ENCODE measurements at regions not wholly inside any gene's neighbourhood (a gene's known extent, or its start where the extent isn't known, plus 50 kb on each side); places are given as distances from the start of the nearest gene placed in this dataset.
"Not testable (repeated sequence)": the region's sequence is repeated elsewhere in the genome, so short reads cannot be mapped to it uniquely, and the experiment has no call there.

DNA sequence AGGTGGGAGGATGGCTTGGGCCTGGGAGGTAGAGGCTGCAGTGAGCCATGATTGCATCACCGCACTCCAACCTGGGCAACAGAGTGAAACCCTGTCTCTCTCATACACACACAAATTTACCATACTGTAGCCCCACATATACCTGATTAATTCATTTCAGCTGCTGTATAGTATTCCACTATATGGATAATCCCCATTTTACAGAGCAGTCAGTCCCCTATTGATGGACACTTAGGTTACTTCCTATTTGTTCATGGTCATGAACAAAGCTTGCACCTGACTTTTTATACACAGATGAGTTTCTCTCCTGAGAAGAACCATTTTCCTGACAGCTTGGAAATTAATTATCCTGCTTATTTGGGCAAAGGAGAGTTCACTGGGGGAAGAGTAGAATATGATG lies 59.2 kb downstream of the EMX2 start:
- no peak for DNase-seq

DNA sequence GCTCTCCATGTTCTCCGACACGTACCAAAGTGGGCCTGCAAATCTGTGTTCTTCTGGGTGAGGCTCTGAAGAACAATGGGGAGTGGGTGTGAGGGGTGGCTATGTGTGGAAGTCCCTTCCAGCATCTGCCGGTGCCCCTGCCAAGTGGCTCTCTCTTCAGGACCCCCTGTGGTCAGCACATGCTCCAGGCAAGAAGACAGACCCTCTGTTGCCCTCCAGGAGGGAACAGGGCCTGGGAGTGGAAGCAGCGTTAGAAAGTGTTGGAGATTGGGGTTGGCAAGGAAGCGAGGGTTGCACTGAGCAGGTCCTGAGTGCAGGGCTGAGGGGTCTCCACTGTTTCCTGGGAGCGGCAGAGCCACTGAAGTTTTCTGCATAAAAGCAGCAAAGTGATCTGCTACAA lies 60.5 kb downstream of the EMX2 start:
- no peak for DNase-seq

DNA sequence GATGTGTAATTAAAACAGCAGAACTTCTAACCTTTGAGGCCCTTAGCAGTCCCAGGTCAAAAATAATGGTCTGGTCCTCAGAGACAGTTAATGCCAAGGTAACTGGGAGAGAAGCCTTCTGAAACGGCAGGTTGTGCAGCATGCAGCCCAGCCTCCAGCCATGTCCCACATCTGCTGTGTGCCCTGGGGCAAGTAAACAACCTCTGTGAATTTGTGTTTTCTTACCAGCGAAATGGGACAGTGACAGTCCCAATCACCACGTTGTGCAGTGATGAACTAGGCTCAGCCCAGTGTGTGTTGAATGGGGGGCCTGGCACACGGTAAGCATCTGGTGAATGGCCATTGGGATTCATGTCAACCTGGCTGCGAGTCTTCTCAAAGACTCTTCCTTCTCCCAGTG lies 61.2 kb downstream of the EMX2 start:
- no peak for DNase-seq

DNA sequence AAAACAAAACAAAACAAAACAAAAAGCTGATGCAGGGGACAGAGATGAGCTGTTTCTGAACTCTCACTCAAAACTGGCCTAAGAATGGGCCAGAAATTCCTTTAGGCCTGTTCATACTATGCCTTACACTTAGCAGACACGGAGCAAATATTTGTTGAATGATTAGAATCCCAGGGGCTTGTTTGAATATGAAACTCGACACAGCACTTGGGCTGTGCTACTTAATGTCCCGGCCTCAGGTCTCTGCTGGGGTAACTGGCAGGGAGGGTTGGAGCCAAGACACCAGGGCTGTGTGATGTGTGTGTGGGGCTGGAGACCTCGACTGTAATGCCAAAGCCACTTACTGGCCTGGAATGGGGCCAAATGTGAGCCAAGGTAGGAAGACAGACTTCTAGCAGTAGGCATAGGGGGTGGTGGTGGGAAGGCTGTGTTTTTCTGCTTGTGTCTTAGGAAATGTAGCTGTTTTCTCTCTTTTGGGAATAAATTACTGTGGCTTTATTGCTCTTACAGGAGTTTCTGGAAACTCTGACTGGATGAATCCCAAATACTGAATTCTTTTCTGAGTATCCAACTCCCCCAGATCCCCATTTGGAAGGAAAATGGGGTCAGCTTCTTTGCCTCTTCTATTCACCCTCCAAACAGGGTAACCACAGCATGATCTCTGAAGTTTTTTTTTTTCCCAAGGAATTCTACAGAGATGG lies 66.7 kb downstream of the EMX2 start:
- no peak for DNase-seq

DNA sequence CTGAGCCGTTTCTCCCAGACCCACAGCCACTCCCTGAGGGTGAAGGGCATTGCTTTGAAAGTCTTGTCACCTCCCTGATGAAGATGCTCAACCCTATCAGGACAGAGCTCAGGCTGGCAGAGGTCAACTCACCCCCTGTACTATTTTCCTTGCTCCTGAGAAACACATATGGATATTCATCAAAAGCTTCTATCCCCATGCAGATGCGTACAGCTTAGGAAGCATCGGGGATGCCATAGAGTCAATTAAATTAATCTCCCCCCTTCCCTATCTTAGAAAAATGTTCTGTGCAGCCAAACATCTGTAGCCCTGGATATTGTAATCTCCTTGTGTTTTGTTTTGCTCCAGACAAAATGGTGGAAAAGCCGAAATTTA lies 67.2 kb downstream of the EMX2 start:
- no peak for DNase-seq

DNA sequence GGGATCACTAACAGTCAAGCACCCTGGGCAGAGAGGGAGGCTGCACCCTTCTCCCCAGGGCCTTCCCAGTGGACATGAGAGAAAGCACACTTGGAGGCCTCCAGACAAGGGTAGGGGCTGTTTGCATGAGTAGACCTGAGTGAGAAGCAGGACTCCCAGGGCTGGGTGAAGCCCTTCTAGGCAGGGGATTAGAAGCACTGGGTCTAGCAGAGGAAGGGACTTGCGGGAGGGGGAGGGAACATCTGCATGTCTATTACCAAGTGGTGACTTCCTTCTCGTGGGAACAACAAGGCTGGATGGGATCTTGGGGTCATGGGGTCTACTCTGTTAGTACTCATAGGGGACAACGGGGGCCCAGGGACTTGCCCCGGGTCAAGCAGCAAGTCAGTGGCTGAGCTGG lies 67.8 kb downstream of the EMX2 start:
- no peak for DNase-seq

DNA sequence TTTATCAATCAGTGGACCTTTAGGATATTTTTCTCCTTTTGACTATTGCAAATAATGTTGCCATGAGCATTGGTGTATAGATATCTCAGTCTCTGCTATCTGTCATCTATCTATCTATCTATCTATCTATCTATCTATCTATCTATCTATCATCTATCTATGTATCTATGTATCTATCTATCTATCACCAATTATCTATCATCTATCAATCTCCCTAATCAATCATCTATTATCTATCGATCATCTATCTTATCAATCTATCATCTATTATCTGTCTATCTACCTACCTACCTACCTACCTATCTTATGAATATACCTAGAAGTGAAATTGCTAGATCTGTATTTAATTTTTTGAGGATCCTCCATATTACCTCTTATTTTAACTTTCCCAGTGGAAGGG lies 69.6 kb downstream of the EMX2 start:
- DNase-seq, result no peak

DNA sequence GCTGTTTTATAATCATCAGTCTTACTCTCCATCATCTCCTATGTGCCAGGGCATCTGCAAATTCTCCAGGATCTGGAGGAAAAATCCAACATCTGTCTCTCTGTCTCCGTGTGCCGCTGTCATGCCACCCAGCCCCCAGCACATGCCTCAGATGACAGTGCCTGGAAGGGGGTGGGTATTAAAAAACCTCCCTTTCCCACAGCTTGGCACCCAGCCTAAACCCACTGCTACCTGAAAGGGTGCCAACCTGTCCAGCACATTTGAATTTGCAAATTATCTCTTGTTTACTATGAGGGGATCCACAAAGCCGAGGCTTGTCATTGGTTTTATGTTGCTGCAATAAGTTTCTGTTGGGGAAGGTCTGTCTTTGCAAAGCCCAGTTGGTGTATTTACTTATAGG lies 73.1 kb downstream of the EMX2 start:
- DNase-seq, result no peak

DNA sequence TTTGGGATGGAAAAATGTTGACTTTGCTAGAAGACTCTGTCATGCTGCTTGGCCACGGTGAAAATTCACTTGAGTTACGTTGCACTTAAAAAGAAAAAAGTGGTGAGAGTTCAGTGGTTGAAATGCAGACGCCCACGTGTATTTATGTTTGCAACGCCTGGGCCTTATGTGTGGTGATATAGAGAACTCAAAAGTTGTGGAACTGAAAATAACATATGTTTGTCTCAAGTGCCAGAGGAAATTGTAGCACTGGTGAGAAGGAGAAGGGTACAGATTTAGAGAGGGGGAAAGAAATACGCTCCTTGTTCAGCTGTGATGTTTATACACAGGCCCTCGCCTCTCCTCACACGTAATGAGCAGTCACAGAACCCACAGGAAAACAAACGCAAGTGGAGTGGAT lies 73.6 kb downstream of the EMX2 start:
- no peak for DNase-seq

DNA sequence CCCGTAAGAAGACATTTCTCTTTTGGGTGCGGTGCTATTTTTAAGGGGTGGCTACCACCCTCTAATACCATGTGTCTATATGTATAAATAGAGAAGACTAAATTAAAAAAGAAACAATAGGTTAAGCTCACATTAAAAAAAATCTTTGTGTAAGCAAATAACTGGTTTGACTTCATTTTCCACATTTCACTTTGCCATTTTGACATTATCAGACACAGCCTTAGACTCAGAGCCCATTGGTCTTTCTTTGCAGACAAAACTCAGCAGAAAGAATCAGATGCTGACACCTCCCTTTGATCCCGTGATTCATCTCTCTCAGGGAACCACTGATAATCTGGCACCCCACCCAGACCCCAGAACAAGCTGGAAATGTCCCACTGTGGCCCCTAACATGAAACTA lies 74.5 kb downstream of the EMX2 start:
- DNase-seq, result no peak

DNA sequence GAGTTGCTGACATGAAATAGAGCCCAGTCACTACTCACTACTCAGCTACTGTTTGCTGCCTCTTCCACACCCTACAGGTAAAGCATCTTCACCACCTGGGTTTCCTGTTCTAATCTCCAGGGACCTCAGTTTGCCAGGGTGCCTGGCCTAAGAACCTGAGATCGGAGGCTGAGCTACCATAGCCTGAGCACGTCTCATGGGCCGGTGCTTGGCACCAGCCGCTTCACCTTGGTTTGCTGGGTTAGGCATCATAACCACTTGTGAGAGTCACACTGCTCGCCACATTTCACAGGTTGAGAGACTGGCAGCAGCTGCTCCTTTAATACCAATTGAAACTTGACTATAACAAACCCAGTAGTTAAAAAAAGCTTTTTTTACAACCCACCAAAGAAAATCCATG lies 75.1 kb downstream of the EMX2 start:
- no peak for DNase-seq

DNA sequence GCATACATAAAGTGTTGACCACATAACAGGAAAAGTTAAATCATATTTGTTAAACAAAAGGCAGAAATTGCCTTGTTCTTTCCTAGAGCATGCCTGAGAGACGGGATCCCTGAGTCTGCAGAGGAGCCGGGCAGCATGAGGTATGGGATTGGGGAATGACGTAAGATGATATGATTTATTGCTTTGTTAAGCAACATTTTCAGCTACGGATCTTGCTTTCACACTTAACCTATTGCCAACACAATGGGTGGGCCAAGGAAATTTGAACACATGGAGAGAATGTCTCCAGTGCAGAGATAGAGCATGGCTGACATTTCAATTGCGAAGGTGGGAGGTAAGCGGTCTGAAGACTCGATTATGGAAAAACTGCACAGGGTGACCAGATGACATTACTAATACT lies 76.7 kb downstream of the EMX2 start:
- DNase-seq, result no peak

DNA sequence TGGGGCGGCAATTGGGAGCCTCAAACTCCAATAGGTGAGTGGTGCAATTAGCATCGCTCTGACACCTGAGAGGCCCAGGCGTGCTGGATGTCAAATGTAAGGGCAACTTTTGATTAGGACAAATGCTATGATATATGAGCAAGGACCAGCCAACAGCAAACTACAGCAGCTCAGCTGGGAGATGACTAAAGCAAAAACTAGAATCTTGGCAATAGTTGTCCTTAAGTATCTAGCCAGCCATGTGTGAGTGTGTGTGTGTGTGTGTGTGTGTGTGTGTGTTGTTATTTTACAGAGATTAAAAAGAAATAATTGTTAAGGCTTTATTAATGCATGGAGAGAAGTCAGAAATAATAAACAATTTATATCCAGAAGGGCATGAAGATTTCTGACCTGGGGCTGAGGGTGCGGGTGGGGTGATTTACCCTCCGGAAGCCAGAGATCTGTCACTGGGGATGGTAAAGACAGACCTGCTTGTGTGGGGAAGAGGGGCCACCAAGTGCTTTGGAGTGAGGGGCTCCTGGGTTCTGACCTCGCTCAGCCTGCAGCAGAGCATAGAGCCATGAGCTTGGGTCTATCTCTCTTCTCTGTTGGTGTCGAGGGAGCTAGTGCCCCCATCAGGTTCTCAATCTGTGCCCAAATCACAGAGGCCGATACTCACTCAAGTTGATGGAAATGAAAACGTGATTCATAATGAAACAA lies 77.3 kb downstream of the EMX2 start:
- DNase-seq, result no peak

DNA sequence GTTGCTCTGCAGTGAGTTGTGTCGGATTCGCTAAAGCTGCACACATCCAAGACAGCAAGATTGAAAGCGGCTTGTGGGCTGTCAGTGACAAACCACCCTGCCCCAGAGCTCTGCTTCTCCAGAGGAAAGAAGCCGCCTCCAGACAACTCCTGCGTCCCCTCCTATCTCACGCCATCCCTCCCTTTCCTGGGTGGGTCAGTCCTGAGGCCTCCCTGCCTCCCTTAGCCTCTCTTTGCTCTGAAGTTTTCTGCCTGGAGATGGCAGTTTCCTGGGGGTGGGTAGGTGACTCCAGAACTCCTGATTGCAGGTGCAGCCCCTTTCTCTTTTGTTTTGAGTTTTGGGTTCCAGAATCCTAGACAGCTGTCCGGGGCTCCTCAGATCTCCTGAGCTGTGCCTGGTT lies 78.7 kb downstream of the EMX2 start:
- no peak for DNase-seq

DNA sequence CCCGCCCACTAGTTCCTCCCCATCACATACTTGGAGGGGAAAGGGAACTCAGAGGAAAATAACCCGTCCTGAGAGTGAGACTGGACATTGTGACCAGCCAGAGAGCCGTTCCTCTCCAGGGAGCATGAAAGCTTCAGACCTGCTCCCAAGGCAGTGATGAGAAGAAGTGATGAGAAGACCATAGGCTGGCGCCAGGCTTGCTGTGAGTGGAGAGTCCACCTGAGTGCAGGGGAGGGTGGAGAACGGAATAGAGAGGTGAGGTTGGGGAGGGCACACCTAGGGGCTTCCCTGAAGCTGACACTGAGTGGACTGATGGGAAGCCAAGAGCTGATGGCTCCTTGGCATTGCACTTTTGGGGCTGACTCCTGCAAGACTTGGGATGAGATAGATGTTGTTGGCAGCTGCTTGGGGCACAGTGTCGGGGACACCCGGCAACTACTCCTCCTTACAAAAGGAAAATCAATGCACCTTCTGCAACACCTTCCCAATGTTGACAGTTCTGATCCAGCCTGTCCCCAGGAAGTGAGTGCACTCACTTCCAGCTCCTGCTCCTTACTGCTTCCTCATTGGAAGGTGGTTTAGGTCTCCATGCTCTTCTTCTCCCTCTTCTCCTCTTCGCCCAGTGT lies 79.4 kb downstream of the EMX2 start:
- DNase-seq, result no peak

DNA sequence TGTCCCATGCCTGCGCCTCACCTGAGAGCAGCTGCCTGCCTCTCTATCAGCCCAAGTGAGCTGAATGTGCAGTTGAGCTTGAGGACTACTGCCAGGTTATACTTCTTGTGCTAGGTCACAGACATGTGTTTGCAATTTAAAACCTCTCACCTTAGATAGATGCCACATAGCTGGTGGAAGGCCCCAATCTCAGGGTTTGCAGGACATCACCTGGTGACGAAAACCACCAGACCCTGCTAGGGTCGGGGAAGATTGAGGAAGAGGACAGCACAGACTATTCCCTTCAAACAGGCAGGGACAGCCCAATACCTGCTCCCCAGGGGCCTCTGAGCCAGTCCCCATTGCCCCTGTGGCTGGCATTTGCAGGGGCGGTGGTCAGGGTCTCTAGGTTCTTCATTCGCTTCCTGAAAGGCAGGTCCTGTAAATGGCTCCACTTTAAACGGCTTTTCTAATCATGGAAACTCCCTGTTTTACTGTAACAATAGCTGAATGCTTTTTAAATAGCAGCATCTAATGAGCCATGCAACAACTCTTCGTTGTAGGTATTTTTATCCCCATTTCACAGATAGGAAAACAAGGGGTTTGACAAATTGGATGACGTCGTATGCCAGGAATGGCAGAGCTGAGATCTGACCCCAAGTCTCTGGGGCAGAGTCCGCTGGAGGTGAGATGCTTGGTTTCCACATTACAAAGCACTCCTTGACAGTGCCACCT lies 80.1 kb downstream of the EMX2 start:
- DNase-seq, result no peak

DNA sequence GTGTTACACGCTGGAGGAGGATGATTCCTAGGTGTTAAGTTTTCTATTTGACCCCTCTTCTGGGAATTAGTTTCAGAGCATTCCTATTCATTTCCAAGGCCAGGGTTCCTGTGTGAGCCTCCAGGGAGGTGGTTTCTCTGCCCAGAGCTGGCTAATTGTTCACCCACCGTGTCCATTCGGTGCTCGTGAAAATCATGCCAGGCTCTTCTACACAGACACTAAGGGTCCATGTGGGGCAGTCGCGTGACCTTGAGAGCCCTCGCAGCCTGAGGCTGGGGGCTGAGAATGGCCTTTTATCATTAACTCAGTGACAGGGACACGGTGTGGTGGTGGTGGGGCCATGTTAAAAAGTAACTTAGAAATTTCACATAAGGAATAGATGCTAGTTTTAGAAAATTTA lies 83.7 kb downstream of the EMX2 start:
- no peak for DNase-seq

DNA sequence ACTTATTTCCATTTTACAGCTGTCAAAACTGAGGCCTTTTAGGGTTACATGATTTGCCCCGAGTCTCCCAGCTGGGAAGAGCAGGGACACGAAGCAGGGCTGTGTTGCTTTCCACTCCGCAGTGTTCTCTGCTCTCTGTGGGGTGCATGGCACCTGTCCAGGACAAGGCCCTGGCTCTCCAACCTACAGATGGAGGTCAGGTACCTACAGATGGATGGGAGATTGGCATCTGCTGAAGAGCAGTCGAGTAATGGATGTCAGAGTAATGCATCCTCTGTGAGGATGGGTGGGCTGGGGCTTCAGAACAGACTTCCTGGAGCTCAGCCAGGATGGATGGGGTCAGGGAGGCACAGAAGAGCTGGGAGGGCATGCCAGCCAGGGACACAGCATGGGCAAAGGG lies 85.0 kb downstream of the EMX2 start:
- DNase-seq, result peak; percentile 29 to 65

DNA sequence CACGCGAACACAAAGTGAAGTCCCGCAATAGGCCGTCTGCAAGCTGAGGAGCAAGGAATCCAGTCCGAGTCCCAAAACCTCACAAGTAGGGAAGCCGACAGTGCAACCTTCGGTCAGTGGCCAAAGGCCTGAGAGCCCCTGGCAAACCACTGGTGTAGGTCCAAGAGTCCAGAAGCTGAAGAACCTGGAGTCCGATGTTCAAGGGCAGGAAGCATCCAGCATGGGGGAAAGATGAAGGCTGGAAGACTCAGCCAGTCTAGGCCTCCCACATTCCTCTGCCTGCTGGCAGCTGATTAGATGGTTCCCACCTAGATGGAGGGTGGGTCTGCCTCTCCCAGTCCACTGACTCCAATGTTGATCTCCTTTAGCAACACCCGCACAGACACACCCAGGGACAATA lies 87.2 kb downstream of the EMX2 start:
- DNase-seq, result not testable (repeated sequence)

DNA sequence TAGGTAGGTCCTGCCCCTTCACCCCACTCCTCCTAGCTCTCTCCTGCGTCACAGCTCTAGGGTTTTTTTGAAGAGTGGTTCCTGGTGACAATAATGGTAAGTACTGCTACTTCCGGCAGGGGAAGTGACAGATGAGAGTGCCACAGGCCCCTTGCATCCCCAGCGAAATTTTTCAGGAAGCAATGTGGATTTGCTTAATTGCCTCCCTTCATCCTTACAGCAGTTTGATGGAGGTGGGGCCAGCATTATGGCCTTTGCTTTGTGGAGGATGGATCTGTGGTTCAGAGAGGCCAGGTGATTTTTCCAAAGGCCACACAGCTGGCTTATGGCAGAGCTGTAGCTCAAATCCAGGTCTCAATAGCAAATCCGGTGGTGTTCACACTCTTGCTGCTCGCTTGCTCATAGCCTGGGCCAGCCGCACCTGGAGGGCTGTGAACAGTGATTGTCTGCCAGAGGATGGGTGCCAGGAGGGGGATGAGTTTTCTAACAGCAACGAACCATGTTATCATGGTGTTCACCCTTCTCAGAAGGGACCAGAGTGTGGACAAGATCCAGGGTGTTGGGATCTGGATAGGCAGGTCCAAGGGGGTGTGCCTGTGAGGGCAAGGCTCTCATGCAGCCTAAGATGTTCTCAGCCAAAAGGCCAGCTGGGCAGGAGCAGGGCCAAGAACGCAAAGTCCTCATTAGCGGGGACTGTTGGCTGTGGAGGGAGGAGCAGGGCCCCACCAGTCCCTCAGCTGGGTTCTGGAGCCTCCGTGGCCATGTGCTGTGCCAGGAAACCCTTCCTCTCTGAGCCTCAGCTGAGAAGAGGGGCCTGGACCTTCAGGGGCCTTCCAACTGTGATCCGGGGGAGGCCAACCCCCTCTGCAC lies 89.0 kb downstream of the EMX2 start:
- no peak for DNase-seq

DNA sequence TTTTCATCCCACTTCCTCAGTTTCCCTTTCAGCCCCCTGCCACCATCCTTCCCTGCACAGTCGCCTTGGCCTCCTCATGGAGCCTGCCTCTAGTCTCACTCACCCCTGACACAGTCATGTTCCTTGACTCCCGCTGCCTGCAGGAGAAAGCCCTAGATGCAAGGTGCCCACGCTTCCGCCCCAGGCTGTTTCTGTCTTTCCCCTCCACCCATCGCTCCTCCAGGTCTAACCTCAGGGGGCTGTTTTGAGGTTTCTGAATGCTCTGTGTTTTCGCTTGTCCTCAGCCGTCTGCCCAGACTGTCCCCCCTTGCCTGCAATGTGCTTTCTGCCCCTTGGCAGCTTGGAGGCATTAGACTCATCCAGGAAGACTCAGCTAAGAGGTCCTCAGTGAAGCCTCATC lies 89.9 kb downstream of the EMX2 start:
- no peak for DNase-seq

DNA sequence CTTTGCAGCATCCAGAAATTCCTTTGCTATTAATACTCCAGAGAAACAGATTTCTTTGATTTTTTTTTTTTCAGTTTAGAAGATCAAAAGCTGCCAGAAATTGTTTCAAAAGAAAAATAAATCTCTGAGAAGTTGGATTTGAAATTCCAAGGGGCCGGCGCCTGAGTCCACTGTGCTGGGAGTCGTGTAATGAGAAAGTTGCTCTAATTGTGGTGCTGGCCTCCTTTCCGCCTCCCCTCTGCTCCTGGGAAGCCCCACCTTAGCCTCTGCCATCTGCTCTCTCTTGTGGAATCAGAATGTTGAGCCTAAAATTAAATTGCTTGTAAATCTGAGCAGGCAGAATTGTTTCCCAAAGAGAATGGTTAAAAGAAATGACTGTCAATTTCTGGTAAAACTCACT lies 93.3 kb downstream of the EMX2 start:
- DNase-seq, result peak in 1 of 2 experiments; percentile 41

DNA sequence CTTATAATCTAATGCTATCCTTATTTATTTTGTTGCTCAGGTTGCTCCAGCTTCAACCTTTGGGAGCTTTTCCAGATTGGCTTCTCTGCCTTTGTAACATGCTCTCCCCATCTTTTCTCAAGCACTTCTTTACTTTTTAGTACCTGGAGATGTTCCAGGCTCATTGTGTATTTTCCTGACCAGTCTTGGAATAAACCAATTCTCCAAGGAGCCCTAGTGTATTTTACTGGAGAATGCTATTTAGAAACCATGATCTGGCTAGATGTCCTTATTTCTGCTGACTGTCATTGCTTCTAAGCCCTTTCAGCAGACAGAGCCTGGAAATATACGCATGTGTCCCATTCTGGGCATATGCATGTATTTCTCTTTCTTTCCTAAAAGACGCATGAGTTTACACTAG lies 95.7 kb downstream of the EMX2 start:
- no peak for DNase-seq
